NCI-H460 (cell line): ENCODE measurements at regions not wholly inside any gene's neighbourhood (a gene's known extent, or its start where the extent isn't known, plus 50 kb on each side); places are given as distances from the start of the nearest gene placed in this dataset.
A peak's percentile ranks its signal among the peaks of the same experiment; 100 is the strongest.
"Not testable (repeated sequence)": the region's sequence is repeated elsewhere in the genome, so short reads cannot be mapped to it uniquely, and the experiment has no call there.

ENCODE experiments used
- DNase-seq: peaks from one replicate; pipeline ENCODE4 v3.0.0-alpha.2; 2016; ENCODE audit warnings: low read depth; ENCODE audit errors: extremely low read depth

DNA sequence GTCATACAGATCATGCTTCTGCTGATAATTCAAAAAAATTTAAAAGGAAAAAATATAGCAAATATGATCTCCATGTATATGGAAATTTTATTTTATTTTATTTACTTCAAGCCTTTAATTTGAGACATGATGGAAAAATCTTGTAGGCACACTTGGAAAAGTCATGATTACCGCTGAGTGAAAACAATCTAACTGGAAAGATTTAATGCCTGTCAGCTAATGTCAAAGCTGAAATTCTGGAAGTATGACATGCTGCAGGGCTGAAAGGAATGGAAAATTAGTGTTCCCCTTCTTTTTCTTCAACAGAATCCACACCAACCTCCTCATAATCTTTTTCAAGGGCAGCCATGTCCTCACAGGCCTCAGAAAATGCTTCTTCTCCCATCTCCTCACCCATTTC is 58.2 kb downstream of the RPRM start:
- no peak for DNase-seq

DNA sequence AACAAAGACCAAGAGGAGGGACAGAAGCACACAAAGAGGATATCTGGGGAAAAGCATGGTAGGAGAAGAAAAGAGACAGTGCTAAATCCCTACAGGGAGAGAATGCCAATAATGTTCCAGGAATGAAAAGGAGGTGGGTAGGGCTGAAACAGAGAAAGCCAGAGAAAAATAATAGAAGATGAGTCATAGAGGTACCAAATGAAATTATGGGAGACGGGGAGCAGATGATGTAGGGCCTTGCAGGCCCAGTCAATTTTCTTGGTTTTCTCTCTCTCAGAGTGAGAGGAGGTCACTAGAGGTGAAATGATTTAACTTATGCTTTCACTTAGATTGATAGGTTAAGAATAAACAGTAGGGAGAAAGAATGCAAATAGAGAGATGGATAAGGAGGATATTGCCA is 61.5 kb downstream of the RPRM start:
- DNase-seq = no peak

- no peak for DNase-seq
Observed at GRCh38 chr2:153416071-153416470, 62.5 kb downstream of the RPRM start.

GRCh38 chr2:153408710-153409385 is 69.7 kb downstream of the RPRM start:
- peak; percentile 7 for DNase-seq

DNA sequence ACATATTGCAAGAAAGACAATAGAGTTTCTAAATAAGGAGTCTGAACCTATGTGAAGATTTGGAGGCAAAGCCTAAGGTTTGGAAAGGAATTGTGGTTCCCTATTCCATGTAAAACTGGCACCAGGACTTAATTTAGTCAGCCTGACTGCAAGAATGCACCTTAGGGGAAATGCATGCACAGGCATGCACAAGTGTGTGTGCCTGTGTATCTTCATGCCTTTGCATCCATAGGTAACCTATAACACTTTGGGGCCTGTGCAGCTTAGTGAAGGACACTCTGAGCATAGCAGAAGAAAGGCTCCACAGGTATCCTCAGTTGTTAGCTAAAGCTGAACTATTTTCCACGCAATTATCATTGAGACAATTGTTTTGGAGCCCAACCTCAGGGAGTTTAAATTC is 73.4 kb downstream of the RPRM start:
- DNase-seq = no peak

- no peak for DNase-seq
Observed at GRCh38 chr2:153404792-153405191, 73.8 kb downstream of the RPRM start.

DNA sequence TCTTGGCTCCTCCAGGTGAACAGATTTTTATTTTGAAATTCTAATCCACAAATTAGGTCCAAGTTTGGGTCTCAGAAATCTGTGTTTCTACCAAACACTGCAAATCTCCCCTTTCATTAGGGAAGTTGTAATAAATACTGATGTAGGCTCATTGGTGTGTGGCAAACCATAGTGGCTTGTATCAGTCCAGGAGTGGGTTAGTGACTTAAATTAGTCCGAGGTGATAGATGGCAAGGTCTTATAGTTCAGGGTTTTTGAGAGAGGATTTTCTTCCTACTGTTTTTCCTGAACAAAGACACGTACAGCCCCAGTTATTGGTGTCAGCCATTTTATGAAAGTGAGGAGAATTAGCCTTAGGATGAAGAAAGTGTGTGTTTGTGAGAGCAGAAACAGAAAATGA is 74.6 kb downstream of the RPRM start:
- DNase-seq = no peak

DNA sequence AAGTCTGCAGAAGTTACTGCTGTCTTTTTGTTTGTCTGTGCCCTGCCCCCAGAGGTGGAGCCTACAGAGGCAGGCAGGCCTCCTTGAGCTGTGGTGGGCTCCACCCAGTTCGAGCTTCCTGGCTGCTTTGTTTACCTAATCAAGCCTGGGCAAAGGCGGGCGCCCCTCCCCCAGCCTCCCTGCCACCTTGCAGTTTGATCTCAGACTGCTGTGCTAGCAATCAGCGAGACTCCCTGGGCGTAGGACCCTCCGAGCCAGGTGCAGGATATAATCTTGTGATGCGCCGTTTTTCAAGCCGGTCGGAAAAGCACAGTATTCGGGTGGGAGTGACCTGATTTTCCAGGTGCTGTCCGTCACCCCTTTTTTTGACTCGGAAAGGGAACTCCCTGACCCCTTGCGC is 75.2 kb downstream of the RPRM start:
- DNase-seq = not testable (repeated sequence)

DNA sequence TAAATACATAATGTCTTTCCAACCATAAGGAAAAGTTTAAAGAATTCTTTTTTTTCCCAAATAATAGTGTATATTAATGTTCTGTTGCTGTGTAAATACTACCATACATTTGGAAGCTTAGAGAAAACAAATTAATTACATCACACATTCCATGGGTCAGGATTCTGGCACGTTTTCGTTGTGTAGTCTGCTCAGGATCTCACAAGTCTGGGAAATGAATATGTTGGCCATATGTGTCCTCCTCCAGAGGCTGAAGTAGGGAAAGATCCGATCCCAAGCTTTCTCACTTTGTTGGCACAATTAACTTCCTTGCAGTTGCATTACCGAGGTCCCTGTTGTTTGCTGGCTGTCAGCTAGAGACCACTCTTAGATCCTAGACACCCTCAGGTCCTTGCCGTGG is 83.9 kb downstream of the RPRM start:
- DNase-seq = no peak

DNA sequence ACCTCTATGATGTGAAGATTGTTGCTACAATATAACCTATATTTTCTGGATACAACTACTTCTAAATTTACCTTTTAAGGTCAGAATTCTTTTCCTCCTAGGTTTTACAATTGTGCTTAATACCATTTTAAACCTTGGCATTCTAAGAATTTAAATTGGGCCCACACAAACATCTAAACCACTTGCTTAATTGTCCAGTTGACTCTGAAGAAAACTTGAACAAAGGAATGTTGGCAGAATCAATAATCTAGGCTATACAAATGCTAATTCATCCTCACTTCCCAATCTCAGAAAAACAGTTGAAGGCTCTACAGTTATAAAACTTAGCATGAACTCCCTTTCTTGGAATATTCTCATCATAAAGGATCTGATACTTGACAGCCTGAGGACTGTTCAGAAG is 84.3 kb downstream of the RPRM start:
- DNase-seq = no peak

DNA sequence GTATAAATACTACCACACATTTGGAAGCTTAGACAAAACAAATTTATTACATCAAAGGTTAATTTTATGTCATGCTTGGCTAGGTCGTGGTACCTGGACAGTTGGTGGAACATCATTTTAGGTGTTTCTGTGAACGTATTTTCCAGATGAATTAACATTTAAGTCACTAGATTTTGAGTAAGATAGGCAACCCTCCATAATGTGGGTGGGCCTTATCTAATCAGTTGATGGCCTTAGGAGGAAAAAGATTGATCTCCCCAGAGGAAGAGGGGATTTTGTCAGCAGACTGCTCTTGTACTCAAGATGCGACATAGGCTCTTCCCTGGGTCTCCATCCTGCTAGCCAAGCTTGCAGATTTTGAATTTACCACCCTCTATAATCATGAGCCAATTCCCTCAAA is 85.0 kb downstream of the RPRM start:
- DNase-seq = no peak

DNA sequence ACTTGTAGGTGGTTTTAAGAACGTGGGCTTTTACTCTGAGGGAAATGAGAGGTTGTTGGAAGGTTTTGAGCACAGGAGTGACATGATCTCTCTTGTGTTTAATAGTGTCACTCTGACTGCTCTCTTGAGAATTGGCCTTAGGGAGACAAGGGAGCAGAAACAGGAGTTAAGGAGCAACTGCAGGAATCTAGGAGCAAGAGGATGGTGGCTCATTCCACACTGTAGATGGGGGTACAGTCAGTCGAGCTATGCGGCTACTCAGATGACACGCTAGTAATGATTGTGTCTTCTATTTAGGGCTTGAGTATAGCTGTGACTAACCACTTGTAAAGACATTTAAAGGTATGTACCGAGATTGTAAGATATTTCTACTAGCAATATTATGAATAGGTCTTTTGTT is 87.4 kb downstream of the RPRM start:
- DNase-seq = no peak

DNA sequence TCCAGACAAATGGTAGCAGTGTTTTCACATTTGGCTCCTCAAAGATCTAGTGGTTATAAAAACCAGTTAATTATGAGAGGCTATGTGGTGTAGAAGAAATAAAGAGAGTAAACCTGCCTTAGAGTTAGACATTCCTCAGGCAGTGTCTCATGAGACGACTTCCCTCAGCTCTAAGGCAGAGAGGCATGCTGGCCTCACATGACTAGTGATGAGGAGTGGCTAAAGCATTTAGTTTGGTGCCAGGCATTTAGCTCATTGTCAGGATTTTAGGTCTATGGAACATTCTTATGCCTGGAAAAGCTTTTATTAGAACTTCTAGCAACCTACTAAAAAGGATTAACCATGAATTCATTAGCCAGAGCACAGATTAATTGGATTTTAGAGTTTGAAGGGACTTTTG is 90.3 kb downstream of the RPRM start:
- DNase-seq = no peak

GRCh38 chr2:153387203-153387602 is 91.4 kb downstream of the RPRM start:
- DNase-seq = no peak

GRCh38 chr2:153386481-153386897 is 92.1 kb downstream of the RPRM start:
- no peak for DNase-seq

GRCh38 chr2:153373510-153374279 is 104.9 kb downstream of the RPRM start:
- DNase-seq = no peak

DNA sequence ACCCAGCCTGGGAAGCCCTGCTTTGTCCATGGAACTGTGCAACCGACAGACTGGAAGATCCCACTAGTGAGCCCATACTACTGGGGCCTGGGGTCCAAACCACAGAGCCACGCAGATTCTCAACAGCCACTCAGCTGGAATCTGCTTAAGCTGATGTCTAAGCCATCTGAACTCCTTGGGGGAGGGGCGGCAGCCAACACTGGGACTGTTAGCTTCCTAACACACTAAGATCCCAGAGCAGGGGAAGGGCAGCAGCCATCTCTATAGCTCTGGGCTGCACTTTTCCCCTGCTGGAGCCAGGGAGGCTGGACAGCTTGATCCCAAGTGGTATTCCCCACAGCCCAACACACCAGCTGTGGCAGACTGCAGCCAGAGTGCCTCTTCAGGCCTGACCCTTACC is 118.3 kb downstream of the RPRM start:
- DNase-seq = no peak

DNA sequence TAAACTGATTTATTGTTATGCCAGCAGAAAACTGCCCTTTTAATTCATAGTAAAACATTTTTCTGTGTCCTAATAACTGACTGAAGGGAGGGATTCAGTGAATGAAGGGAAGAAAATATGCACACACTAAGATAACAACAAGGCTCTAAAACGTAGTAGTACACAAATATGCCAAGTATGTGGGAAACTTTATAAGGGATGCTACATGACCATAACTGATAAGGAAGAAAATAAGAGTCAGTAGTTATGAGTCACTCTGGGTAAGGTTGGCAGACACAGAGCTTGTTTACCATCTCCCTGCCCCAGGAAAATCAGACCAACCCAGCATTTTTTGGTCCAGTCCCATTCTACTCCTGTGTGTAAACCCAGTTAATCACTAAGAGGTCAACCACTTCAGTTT is 124.2 kb downstream of the RPRM start:
- DNase-seq = peak; percentile 35

GRCh38 chr2:153349603-153350002 is 129.0 kb downstream of the RPRM start:
- DNase-seq = no peak

GRCh38 chr2:153347818-153348495 is 130.6 kb downstream of the RPRM start:
- DNase-seq = no peak

- no peak for DNase-seq
Observed at GRCh38 chr2:153320879-153321278, 157.7 kb downstream of the RPRM start.

GRCh38 chr2:153311432-153311831 is 167.1 kb downstream of the RPRM start:
- no peak for DNase-seq
